ENCODE measurements at regions not wholly inside any gene's neighbourhood (a gene's known extent, or its start where the extent isn't known, plus 50 kb on each side); places are given as distances from the start of the nearest gene placed in this dataset.
A peak's percentile ranks its signal among the peaks of the same experiment; 100 is the strongest.

DNA sequence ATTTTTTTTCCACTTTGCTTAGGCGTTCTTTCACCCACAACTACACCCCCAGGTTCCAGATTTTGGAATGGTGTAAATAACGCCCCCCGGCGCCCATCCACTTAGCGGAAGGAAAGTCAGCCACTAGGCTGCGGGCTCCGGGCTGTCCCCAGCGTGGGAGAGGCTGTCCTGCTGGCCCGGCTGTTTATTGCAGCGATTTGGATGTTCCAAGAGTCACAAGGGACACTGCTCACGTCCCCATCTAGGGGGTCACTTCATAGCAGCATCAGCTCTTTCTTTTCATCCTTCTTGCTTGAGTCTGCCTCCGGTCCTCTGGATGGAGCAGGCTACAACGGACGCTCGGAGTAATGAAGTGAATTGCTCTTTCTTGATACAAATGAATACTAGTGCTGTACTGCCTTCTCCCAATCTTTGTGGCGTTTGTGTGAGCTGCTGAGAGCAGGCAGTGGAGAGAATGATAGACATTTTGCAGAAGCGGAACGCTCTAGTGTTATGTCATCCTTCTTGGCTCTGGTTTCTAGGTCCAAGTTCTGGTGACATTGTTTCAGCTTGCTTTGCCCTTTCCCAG, 50.7 kb upstream of the PAIP2B start:
- ATAC-seq (peak; percentile 29 to 64 (median 46)), DNase-seq (peak; percentile 60 to 71 (median 61))
- Histone ChIP-seq H3K4me1 (peaks cover 0 to 9% (median 4%) of the 10 kb centered on the region in 4 donors), H3K27me3 (no peaks in the 10 kb centered on the region), H3K36me3 (no peaks in the 10 kb centered on the region), H3K9me3 (no peaks in the 10 kb centered on the region), H3K4me3 (peak overlapping the region; percentile 63 to 66 (median 64)), H3K27ac (peak overlapping the region; percentile 5 to 48 (median 7))
- no peak for TF ChIP-seq POLR2A (IDR thresholded peaks at IDR 0.05)
- peak; percentile 29 to 36 (median 32) for TF ChIP-seq CTCF (IDR thresholded peaks at IDR 0.05)
- intact Hi-C loops (cut with DNase I), result no loop called here
- WGBS (ENCODE audit: insufficient coverage, low coverage, low lambda C conversion rate, missing lambda C conversion rate), result 1% methylated on average over 18 of the region's 18 CpGs

- H3K36me3 ChIP-seq, result no peaks in the 10 kb centered on the region
- H3K27ac ChIP-seq, result peak overlapping the region; percentile 41 to 55 (median 48)
- H3K4me1 ChIP-seq, result peaks cover 0 to 9% (median 4%) of the 10 kb centered on the region in 4 donors
- under 1% methylated on average over 5 of the region's 5 CpGs for WGBS (ENCODE audit: insufficient coverage, low coverage, low lambda C conversion rate, missing lambda C conversion rate)
- intact Hi-C loops (cut with DNase I), result no loop called here
- H3K27me3 ChIP-seq, result no peaks in the 10 kb centered on the region
- TF ChIP-seq POLR2A (IDR thresholded peaks at IDR 0.05), result no peak
- no peak for TF ChIP-seq CTCF (IDR thresholded peaks at IDR 0.05)
- H3K9me3 ChIP-seq, result no peaks in the 10 kb centered on the region
- peak overlapping the region; percentile 63 to 66 (median 64) for H3K4me3 ChIP-seq
- no peak for DNase-seq
- no peak for ATAC-seq
These were observed 50.2 kb upstream of the PAIP2B start for GRCh38 chr2:71277147-71277475.

GRCh38 chr2:71276311-71277146, 49.6 kb upstream of the PAIP2B start:
- Histone ChIP-seq H3K36me3 (no peaks in the 10 kb centered on the region), H3K9me3 (no peaks in the 10 kb centered on the region), H3K4me1 (peaks cover 0 to 9% (median 4%) of the 10 kb centered on the region in 4 donors), H3K27ac (peak overlapping the region; percentile 41 to 55 (median 48)), H3K4me3 (peak overlapping the region; percentile 63 to 66 (median 64)), H3K27me3 (no peaks in the 10 kb centered on the region)
- intact Hi-C loops (cut with DNase I), result no loop called here
- ATAC-seq (peak; percentile 99 to 100 (median 99)), DNase-seq (peak; percentile 93 to 94 (median 94))
- TF ChIP-seq CTCF (IDR thresholded peaks at IDR 0.05) (no peak), POLR2A (IDR thresholded peaks at IDR 0.05) (peak; percentile 60)
- under 1% methylated on average over 19 of the region's 93 CpGs for WGBS (ENCODE audit: insufficient coverage, low coverage, low lambda C conversion rate, missing lambda C conversion rate)
